HG03575 (cell line): ENCODE measurements at regions not wholly inside any gene's neighbourhood (a gene's known extent, or its start where the extent isn't known, plus 50 kb on each side); places are given as distances from the start of the nearest gene placed in this dataset.
"Not testable (repeated sequence)": the region's sequence is repeated elsewhere in the genome, so short reads cannot be mapped to it uniquely, and the experiment has no call there.

Experiments
- ATAC-seq: cut with Tn5 transposase; IDR thresholded peaks from one replicate; pipeline ENCODE4 v1.9.1; 2021; ENCODE audit not compliant: unreplicated experiment, insufficient number of reproducible peaks, low FRiP score; ENCODE audit errors: extremely low read depth

GRCh38 chr9:7433508-7434292 is 365.9 kb downstream of the DMAC1 start:
- ATAC-seq: no peak

- no peak for ATAC-seq
Measured at GRCh38 chr9:7432989-7433388, 366.6 kb downstream of the DMAC1 start.

- ATAC-seq: not testable (repeated sequence)
Measured at GRCh38 chr9:7417397-7417796, 382.2 kb downstream of the DMAC1 start.

- ATAC-seq: no peak
Measured at GRCh38 chr9:7415836-7416235, 383.7 kb downstream of the DMAC1 start.

GRCh38 chr9:7408845-7409244 is 390.7 kb downstream of the DMAC1 start:
- no peak for ATAC-seq

- ATAC-seq: no peak
Measured at GRCh38 chr9:7407246-7407645, 392.3 kb downstream of the DMAC1 start.

GRCh38 chr9:7405924-7406604 is 393.5 kb downstream of the DMAC1 start:
- ATAC-seq: peak; percentile 62

- ATAC-seq: no peak
Measured at GRCh38 chr9:7403839-7404487, 395.6 kb downstream of the DMAC1 start.

GRCh38 chr9:7403028-7403389 is 396.6 kb downstream of the DMAC1 start:
- ATAC-seq: no peak

GRCh38 chr9:7402334-7403027 is 397.1 kb downstream of the DMAC1 start:
- ATAC-seq: no peak

- ATAC-seq: no peak
Measured at GRCh38 chr9:7401116-7401515, 398.5 kb downstream of the DMAC1 start.

- ATAC-seq: no peak
Measured at GRCh38 chr9:7394002-7394774, 405.4 kb downstream of the DMAC1 start.

- no peak for ATAC-seq
Measured at GRCh38 chr9:7392148-7392547, 407.4 kb downstream of the DMAC1 start.

GRCh38 chr9:7388755-7389154 is 410.8 kb downstream of the DMAC1 start:
- ATAC-seq: no peak

GRCh38 chr9:7387840-7388239 is 411.7 kb downstream of the DMAC1 start:
- ATAC-seq: no peak

GRCh38 chr9:7382304-7382703 is 417.3 kb downstream of the DMAC1 start:
- no peak for ATAC-seq

- no peak for ATAC-seq
Measured at GRCh38 chr9:7377489-7377888, 422.1 kb downstream of the DMAC1 start.

GRCh38 chr9:7376833-7377232 is 422.7 kb downstream of the DMAC1 start:
- ATAC-seq: no peak

GRCh38 chr9:7376213-7376612 is 423.4 kb downstream of the DMAC1 start:
- no peak for ATAC-seq
